ENCODE measurements at regions not wholly inside any gene's neighbourhood (a gene's known extent, or its start where the extent isn't known, plus 50 kb on each side); places are given as distances from the start of the nearest gene placed in this dataset.

GRCh38 chr1:71179997-71180396, 99.2 kb upstream of the ZRANB2 start:
- TF ChIP-seq CTCF (conservative IDR thresholded peaks at IDR 0.05; ENCODE audit: control insufficient read depth, insufficient read depth, low read depth, low read length) = no peak
- DNase-seq (ENCODE audit: low read depth) = no peak
- H3K4me3 ChIP-seq (ENCODE audit: control insufficient read depth, low read depth, low read length) = no peak overlapping the region

- H3K4me3 ChIP-seq (ENCODE audit: control insufficient read depth, low read depth, low read length) = no peak overlapping the region
- peak; percentile 1 for DNase-seq (ENCODE audit: low read depth)
- peak; percentile 2 for TF ChIP-seq CTCF (conservative IDR thresholded peaks at IDR 0.05; ENCODE audit: control insufficient read depth, insufficient read depth, low read depth, low read length)
These were observed 90.1 kb upstream of the ZRANB2 start for GRCh38 chr1:71170925-71171324.

GRCh38 chr1:71167505-71167904, 86.7 kb upstream of the ZRANB2 start:
- H3K4me3 ChIP-seq (ENCODE audit: control insufficient read depth, low read depth, low read length) = no peak overlapping the region
- TF ChIP-seq CTCF (conservative IDR thresholded peaks at IDR 0.05; ENCODE audit: control insufficient read depth, insufficient read depth, low read depth, low read length) = no peak
- no peak for DNase-seq (ENCODE audit: low read depth)

- DNase-seq (ENCODE audit: low read depth) = no peak
- no peak for TF ChIP-seq CTCF (conservative IDR thresholded peaks at IDR 0.05; ENCODE audit: control insufficient read depth, insufficient read depth, low read depth, low read length)
- H3K4me3 ChIP-seq (ENCODE audit: control insufficient read depth, low read depth, low read length) = no peak overlapping the region
These were observed 85.6 kb upstream of the ZRANB2 start for GRCh38 chr1:71166178-71167173.

- DNase-seq (ENCODE audit: low read depth) = no peak
- no peak overlapping the region for H3K4me3 ChIP-seq (ENCODE audit: control insufficient read depth, low read depth, low read length)
- TF ChIP-seq CTCF (conservative IDR thresholded peaks at IDR 0.05; ENCODE audit: control insufficient read depth, insufficient read depth, low read depth, low read length) = no peak
These were observed 76.9 kb upstream of the ZRANB2 start for GRCh38 chr1:71157715-71158114.

GRCh38 chr1:71157151-71157550, 76.3 kb upstream of the ZRANB2 start:
- TF ChIP-seq CTCF (conservative IDR thresholded peaks at IDR 0.05; ENCODE audit: control insufficient read depth, insufficient read depth, low read depth, low read length) = no peak
- no peak overlapping the region for H3K4me3 ChIP-seq (ENCODE audit: control insufficient read depth, low read depth, low read length)
- peak; percentile 2 for DNase-seq (ENCODE audit: low read depth)

Data from fibroblast of mammary gland (primary cell).